ENCODE measurements at regions not wholly inside any gene's neighbourhood (a gene's known extent, or its start where the extent isn't known, plus 50 kb on each side); places are given as distances from the start of the nearest gene placed in this dataset.

DNA sequence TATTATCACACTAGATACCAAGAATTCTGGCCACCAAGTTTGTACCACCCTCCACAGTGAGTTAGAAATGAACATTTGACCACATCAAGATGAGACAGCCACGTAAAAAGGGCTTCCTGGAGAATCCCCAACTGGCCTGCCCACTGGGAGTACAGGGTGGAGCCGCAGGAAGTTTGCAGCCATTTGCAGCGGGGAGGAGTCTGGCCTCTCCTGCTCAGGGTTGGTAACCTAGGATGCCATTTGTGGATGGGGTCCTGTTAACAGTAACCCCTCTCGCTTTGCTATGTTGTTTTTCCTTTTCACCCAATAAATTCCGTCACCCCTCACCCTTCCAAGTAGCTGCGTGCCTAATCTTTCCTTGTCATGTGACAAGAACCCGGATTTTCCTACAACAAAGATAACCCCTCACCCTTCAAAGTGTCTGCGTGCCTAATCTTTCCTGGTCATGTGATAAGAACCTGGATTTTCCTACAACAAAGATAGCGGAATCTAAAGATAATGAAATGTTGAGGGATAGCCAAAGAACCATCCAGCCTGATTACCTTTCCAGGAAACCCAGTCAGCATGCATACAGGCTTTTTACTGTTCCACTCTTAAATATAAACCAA, 245.4 kb downstream of the NAF1 start:
- TF ChIP-seq POLR2A (IDR thresholded peaks at IDR 0.05) = no peak
- TF ChIP-seq, protein P1, sequence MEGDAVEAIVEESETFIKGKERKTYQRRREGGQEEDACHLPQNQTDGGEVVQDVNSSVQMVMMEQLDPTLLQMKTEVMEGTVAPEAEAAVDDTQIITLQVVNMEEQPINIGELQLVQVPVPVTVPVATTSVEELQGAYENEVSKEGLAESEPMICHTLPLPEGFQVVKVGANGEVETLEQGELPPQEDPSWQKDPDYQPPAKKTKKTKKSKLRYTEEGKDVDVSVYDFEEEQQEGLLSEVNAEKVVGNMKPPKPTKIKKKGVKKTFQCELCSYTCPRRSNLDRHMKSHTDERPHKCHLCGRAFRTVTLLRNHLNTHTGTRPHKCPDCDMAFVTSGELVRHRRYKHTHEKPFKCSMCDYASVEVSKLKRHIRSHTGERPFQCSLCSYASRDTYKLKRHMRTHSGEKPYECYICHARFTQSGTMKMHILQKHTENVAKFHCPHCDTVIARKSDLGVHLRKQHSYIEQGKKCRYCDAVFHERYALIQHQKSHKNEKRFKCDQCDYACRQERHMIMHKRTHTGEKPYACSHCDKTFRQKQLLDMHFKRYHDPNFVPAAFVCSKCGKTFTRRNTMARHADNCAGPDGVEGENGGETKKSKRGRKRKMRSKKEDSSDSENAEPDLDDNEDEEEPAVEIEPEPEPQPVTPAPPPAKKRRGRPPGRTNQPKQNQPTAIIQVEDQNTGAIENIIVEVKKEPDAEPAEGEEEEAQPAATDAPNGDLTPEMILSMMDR (IDR thresholded peaks at IDR 0.05) = no peak
